ENCODE measurements at regions not wholly inside any gene's neighbourhood (a gene's known extent, or its start where the extent isn't known, plus 50 kb on each side); places are given as distances from the start of the nearest gene placed in this dataset.

DNA sequence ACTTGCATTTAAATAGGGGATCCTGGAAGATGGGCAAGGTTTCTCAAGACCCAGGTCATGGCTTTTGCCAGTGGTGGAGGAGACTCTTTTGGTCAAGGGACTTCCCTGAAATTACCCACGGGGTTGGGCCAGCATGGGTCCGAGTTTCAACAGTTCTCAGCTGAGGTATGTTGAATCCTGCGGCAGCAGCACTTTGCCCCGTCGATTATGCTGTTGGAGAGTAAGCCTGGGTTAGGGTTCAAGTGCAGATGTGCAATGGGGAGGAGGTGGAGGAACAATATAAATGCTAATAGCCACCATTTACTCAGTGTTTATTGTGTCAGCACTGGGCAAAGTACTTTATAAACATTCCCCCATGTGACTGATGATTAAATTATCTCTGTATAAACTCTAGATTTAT, 96.0 kb upstream of the GATA6 start:
- DNase-seq (ENCODE audit: low spot score), result no peak

DNA sequence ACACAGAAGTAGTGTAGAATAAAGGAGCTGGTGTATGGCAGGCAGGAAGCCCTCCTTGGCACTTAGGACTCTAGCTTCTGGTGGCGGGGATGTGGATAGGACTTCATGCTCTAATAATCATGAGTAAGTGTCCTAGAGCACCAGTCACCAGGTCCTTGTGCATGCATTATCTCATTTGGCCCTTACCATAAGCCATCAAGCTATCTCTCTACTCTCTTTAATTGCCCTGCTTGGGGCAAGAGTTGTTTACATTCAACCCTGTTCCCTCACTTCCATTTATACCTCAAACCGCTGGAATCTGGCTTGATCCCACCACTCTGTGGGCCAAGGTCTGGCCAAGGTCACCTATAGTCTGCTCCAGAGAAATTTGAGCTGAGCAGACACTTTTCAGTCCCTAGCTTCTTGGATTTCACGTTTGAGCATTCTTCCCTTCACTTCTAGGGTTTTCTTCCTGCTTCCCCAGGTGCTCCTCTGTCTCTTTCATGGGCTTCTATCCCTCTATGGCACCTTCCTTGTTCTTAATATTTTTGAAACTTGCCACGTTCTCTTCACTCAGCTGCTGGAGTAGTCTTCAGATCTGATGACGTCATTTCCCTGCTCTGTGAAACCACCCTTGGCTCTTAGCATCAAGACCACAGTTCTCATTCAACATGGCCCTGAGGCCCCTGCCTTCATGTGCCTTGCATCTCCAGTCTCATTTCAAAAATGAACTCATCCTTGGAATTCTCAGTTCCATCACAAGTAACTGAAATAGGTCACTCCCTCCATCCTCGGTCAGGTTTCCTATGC, 94.9 kb upstream of the GATA6 start:
- DNase-seq (ENCODE audit: low spot score), result no peak

DNA sequence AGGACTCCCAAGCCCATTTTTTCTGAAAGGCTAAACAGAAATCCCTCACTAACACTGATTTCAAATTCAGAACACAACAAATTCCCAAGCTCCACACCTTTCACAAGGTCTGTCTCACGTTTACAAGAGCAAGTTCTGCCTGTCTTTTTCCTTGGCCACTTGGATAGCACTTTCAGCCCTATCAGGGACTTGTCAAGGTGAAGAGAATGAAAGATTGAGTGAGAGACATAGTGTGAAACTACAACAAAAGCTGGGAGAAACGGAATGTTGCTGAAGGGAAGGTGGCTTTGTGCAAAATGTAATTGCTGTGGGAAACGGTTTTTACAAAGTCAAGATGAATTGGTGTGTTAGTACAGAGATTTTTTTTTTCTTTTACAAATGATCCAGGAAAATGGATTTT, 89.4 kb upstream of the GATA6 start:
- DNase-seq (ENCODE audit: low spot score), result no peak

DNA sequence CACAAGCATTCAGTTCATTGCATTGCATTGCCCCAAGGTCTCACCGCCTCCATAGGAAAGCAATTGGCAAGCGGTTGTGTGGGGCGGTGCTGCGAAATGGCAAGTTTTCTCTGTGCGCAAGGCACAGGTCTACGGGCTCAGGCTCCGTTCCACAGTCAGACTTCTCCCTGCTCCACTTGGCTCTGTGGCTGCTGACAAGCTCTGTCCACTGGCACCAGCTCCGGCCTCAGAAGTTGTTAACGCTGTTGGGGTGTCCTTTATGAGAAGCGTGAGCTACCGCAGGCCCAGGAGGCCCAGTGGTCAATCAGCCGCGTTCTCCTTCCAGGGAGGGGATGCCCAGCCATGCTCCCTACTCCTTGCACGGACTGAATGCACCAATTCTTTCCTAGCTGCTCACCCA, 87.0 kb upstream of the GATA6 start:
- no peak for DNase-seq (ENCODE audit: low spot score)

DNA sequence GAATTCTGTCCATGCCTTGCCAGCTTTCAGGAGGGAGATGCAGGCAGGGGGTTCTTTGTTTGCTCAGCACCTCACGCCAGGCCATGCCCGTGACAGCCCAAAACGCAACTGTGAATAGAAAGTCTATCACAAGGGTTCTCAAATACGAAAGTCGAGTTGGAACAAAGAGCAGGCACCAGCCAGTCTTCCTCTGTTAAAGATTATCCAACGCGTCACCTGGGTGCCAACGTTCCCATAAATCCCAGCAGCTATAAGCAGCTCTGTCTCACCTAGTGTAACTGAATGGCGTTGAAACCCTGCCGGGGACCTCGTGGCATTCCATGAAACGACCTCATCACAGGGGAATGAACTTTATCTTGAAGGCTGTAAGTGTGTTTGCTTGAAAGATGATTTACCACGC, 84.8 kb upstream of the GATA6 start:
- no peak for DNase-seq (ENCODE audit: low spot score)

DNA sequence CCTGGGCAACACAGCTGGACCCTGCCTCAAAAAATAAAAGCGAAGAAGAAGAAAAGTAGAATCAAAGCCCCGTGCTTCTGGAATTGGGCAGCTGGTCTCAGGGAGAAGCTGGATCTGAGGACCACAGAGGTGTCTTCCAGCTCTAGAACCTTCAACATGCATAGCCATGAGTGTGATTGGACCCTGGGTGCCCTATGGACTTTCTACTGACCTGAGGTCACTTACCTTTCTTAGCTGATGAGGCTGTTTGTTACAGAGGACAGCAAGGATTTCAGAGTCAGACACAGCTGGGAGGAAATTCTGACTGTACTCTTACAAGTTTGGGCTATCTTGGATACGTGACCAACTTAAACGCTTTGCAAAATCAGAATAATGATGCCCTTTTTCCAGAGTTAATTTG, 82.4 kb upstream of the GATA6 start:
- no peak for DNase-seq (ENCODE audit: low spot score)

DNA sequence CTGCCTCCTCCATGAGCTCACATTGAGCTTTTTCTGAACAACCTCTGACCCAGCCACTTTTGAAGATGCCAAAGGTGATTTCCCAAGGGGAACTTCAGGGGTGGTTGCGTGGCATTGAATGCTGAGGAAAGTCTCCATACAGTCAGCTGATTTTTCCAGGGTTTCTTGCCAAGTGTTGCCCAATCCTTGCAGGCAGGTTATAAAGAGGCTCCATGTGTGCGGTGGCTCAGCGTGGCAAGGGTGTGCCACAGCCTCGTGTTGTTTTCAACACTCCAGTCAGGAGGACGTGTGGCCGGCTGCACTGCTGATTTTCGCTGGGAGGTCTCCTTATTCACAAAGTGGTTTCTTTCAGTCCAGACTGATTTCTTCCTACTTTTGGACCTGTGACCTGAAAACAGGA, 81.4 kb upstream of the GATA6 start:
- DNase-seq (ENCODE audit: low spot score), result no peak

DNA sequence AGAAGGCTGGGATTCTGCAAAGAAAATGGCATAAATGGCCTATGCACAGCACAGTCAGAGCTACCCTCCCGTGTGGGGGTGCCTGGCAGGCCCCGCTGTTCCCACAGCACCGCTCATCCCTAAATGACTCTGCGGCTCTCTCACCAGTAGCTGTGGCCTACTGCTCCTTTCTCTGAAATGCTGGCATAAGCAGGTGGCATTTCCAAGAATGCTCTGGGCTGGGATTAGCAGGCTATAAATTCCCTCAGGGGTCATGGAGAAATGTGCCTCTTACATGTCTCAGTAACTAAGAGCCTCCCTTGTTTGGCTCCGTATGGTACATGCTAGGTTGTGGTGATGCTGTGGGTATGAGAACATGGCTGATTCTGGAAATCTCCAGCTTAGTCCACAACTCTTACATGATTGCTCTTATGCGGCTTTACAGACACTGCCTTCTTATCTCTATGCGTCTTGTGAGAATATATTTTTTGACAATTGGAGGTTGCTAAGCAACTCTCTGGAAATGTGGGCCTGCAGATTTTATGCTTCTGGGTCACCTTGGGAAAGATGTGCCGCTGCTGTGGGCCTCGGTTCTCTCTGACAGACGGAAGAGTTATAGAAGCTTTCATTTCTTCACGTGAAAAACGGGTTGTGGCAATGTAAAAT, 80.3 kb upstream of the GATA6 start:
- DNase-seq (ENCODE audit: low spot score), result no peak

DNA sequence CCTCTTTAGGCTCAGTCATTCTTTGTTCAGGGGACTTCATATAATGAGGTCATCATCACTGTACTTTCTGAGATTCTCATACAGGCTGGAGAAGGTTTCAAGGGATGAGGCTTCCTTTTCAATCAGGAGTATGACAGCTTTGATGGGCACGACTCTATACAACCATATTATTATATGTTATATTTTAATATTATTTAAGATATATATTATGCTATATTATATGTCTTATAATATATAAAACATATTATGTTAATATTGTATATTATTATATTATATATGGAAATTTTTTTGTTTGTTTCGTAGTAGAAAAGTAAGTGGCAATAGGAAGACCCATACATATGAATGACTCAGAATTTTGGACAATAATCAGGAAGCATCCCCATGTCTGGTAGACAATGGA, 78.0 kb upstream of the GATA6 start:
- no peak for DNase-seq (ENCODE audit: low spot score)

DNA sequence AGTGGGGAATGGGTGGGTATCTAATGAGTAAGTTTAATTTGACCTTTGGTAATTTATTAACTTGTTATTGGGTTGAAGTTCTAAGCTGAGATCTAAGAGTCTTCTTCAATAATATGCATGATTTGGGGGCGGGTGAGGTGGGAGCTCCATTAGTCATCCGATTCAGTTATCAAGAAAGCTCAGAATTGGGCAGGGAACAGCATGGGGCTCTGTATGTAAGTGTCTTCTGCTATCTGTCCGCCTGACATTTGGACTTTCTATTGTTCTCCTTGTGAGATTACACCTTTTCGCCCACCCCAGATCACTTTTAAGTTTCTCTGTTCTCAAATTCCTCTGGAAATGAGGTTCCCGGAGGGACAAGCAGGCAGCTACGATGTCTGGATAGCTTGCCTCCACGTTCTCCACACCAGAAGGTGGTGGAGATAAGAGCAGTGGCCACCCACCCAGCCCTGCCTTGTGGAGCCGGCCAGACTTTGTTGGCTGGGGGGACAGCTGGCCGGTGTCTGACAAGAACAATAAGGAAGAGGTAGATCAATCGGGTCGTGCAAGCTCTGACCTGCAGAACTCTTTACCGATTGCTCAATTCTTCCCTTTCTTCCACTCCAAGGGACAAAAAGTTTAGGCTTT, 75.5 kb upstream of the GATA6 start:
- no peak for DNase-seq (ENCODE audit: low spot score)

DNA sequence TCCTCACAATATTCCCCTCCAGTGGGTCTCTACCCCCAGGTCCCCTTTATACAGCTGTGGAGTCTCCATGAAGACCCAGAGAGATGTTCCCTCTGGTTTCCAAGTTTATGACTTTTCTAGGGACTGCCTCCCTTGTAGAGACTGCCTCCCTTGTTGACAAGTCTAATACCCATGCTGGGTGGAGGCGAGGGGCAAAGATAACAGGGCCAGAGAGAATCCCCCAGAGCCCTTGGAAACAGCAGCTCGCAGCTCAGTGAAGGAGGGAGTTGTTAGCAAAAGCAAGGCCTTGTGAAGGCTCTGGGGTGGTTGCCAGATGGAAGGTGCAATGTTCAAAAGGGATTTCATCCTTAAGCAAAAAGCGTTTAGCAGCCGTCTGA, 75.0 kb upstream of the GATA6 start:
- no peak for DNase-seq (ENCODE audit: low spot score)

DNA sequence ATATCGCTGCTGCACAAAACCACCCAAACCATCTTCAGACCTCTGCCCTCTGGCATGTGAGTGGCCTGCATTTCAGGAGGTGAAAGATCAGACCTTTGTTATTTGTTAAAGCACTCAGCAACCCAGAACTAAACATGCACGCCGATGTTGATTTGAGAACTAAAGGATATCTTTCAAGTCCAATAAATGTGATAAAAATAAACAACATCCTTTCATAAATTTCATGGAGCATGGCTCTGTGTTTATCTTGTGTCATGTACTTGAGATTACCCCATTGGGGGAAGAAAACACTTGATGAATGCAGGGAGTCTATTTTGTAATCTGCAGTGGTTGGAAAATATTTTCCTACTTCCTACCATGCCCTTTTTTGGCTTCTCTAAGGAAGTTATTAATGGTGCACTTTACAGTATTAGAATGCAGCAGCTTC, 70.8 kb upstream of the GATA6 start:
- no peak for DNase-seq (ENCODE audit: low spot score)

DNA sequence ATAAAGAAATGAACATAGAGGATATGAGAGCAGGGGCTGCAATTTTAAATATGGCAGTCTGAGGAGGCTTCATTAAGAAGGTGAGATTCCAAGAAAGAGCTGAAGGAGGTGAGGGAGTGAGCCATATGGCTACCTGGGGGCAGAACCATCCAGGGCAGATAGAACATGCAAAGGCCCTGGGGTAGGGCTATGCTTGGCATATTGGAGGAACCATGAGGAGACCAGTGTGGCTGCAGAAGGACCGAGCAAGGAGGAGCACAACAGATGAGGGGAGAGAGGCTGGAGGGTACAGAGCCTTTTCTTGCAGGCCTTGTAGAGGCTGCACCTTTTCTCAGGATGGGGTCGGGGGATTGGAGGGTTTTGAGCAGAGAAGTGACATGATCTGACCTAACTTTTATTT, 69.5 kb upstream of the GATA6 start:
- DNase-seq (ENCODE audit: low spot score), result no peak

DNA sequence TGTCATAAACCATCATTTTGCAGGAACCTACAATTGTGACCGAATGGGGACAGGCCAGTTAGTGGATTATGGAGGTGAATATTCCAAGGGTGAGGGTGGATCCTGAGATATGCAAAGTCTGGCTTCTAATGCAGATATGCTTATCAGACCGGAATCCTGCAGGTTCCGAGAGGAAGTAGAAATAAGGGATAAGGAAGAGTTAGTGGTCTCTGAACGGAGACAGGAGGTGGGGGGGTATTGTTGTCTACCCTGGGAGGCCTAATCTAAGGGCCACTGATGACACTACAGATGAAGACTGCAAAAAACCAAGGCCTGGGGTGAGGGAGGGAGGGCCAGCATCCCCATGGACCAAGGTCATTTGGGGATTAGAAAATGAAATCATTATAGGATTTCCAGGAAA, 67.7 kb upstream of the GATA6 start:
- no peak for DNase-seq (ENCODE audit: low spot score)

DNA sequence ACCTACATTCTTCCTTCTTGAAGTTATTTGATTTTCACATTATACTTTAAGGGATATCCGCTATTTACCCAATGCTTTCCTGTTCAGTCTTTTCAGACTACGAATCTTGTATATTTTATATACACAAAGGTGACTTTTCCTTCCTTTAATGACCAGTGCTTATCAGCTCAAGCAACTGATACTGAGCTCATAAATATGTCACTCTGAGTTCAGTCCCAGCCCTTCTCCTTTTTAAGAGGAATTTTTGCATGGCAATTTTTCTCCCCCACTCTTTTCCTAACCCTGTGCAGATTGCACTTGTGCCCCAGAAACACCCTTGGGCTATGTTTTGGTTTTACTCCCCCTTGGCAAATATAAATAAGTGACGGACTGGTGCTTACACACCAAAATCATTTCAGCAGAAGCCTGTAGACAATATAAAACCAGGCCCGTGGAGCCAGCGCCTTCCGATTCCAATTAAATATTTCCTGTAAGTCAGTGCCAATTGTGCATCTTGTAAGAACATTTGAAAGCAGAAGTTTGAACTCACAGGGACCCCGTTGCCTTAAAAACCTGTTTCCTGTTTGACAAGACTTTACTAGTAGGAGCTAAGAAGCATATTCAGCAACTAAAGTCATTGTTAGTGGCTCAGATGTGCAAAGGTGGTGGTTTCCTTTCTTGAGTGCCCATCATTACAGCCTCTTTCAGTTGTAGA, 66.3 kb upstream of the GATA6 start:
- DNase-seq (ENCODE audit: low spot score), result peak; percentile 83

DNA sequence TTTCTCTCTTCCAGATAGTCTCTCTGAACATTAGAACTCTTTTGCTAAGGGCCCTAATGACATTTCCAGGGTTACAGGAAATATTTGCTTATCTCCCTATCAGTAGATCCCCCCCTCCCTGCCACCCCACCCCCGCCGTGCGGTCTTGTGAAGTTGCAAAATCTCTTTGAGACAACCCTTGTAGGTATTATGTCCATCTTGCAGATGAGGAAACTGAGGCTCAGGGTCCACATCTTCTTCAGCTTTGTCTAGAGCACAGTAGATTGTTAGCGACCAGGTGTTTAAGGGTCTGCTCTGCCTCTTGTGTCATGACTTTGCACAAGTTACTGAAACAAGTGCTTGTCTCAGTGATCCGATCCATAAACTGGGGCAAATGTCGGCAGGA, 65.8 kb upstream of the GATA6 start:
- no peak for DNase-seq (ENCODE audit: low spot score)

DNA sequence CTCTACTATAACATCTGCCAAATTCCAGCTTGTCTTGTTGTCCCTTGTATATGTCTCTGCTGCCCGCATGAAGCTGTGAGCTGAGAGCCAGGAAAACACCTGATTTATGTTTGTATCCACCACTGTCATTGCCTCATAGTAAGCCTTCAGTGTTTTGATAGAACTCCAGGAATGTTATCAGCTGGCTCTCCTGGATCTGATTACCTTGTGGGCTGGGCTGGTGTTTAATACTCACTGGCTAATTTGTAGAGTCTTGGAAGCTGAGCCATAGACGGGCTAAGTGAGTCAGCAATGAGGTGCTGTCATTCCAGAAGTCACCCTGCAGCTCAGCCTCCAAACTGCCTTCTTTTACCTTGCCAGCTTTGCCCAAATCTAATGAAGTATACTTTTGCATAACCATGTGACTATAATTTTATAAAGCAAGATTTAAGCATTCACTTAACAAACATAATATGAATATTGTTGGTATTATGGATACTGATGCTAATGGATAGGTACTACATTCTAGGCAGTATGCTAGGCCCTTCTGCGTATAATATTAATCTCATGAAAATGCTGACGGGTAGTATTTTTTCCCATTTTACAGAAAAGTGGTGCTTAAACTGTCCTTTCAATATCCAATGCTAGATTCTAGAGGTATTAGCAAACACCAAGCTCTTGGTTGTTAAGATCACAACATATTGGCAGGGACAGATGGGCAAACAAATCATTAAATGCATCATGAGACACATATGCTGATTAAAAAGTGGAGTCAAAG, 62.7 kb upstream of the GATA6 start:
- DNase-seq (ENCODE audit: low spot score), result no peak

DNA sequence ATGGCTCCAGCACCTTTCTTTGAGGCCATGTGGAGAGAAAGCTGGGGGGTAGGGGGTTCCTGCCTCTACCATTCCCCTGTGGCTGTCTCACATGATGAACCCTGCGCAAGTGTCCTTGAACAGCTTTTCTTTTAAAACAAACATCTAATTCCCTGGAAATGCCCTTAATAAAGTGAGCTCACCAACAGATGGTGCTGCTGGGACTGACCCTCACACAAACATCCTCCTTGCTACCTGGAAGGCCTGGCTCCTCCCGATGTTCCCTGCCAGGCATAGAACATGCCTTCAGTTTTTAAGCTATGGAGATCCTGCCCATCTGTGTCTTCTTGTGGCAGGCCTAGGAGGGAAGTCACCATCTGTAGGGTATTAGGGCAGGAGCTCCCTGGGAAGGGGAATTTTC, 60.7 kb upstream of the GATA6 start:
- DNase-seq (ENCODE audit: low spot score), result no peak

DNA sequence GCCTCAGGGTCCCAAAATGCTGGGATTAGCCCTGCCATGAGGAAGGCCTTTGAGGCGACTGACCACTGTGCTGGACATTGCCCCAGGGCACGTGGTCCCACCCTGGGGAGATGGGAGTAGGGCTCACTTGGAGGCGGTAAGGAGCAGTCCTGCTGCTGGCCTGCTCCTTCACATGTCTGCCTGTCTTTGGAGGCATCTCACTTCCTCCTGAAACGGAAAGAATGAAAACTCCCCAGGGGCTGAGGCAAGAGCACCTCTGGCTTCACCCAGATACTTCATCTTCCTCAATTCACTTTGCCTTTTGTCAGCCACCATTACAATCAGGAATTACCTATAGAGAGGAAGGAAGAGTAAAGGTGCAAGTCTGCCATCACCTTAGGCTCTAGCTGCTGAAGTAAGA, 59.9 kb upstream of the GATA6 start:
- no peak for DNase-seq (ENCODE audit: low spot score)

DNA sequence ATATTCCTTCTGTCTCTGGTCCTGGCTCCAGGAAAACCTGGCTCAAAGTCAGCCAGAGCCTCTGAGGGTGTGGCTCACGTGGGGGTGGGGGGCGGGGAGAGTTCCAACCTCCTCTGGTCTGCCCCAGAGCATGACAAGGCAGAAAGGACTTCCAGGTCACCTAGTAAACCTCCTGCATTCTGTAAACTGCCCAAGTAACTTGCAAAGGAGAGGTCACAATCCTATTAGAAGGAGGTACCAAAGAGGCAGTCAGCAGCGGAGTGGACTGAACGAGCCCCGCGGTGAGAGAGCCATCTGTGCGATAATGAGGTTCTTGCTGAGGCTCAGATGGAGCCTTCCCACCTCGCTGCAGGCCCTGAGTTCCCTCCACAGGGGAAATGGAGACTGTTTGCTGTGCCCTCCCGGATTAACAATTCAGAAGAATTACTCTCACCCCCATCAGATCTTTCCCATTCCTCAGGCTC, 58.9 kb upstream of the GATA6 start:
- DNase-seq (ENCODE audit: low spot score), result no peak

DNA sequence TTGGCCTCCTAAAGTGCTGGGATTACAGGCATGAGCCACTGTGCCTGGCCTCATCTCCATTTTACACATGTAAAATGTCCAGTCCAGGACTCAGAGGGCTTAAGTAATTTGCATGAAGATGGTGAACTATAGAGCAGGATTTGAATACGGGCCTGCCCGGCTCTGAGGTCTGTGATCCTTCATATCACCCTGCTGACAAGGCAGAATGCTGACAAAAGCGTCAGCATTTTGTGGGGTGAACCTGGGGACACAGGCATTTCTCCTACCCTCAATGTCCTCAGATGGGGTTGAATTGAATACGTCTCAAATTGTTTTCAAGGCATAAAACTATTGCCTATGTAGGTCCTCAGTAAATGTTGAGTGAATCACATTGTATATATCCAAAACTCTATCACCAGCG, 57.2 kb upstream of the GATA6 start:
- no peak for DNase-seq (ENCODE audit: low spot score)

DNA sequence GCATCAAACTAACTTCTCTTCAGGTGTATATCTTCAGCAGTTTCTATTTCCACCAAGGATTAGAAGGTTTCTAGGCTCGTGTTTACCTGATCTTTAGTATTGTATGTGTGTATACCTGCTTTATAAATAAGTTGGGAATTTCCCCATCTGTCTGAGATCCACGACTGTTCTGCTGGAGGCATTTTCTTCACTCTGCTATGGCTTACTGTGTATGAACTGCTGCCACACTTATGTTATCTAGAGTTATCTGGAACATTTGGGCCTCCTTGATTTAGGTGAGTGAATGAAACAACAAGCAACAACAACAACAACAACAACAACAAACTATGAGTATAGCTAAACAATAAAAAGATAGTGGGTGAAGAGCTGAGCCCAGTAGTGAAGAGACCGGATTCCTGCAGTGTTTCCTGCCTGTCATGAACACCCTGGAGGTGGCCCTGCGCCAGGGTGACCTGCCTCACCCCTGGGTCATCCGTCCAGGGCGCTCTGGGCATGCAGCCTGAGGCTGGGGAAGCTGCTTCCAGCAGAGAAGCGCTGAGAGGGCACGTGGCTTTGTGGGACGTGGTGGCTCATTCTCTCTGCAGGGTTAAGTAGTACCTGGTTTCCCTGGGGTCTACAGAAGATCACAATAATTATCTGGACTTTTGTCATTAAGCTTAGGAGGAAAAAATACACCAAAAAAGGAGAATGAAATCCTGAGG, 56.1 kb upstream of the GATA6 start:
- no peak for DNase-seq (ENCODE audit: low spot score)
